HG02943 (cell line): ENCODE measurements at regions not wholly inside any gene's neighbourhood (a gene's known extent, or its start where the extent isn't known, plus 50 kb on each side); places are given as distances from the start of the nearest gene placed in this dataset.
"Not testable (repeated sequence)": the region's sequence is repeated elsewhere in the genome, so short reads cannot be mapped to it uniquely, and the experiment has no call there.

Experiments used
- ATAC-seq: cut with Tn5 transposase; IDR thresholded peaks from one replicate; pipeline ENCODE4 v1.9.1; 2021; ENCODE audit warnings: mild to moderate bottlenecking, low read depth, moderate library complexity; ENCODE audit not compliant: unreplicated experiment

DNA sequence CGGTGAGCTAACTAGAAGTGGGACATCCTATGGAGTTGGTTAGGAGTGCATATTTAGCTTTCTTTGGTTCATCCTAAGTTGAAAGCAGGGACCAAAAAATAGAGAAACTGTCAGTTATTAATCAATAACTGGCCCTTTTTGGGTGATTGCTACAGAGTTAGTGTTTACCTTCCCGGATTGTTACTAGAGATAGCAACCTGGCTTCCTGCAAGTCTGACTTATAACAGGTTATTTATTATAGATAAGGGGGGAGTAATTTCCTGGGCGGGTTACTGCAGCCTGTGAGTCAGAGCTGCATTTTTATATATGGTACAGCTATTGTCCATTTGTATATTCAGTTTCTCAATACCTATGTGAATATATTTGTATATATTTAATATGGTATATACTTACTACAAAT lies 522.0 kb downstream of the MFSD1 start:
- no peak for ATAC-seq

- ATAC-seq = no peak
Measured at GRCh38 chr3:159326998-159327397, 525.1 kb downstream of the MFSD1 start.

- ATAC-seq = no peak
Measured at GRCh38 chr3:159332535-159333099, 530.8 kb downstream of the MFSD1 start.

DNA sequence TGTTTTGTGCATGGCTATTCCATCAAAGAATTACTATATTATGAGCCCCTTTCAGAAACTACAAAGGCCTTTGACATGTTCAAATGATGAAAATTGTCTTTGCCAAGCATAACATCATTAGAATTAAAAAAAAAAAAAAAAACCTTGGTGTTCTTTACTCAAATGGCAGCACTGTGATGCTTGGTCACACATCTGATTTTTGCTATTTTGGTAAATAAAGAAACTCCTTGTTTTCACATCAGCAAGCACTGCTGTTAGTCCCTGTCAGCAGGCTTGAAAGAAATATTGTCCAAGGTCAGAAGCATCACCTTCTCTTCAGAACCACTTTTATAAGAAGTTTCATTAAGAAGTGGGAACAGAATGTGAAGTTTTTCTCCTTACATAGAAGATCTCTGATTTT lies 537.3 kb downstream of the MFSD1 start:
- ATAC-seq = no peak

DNA sequence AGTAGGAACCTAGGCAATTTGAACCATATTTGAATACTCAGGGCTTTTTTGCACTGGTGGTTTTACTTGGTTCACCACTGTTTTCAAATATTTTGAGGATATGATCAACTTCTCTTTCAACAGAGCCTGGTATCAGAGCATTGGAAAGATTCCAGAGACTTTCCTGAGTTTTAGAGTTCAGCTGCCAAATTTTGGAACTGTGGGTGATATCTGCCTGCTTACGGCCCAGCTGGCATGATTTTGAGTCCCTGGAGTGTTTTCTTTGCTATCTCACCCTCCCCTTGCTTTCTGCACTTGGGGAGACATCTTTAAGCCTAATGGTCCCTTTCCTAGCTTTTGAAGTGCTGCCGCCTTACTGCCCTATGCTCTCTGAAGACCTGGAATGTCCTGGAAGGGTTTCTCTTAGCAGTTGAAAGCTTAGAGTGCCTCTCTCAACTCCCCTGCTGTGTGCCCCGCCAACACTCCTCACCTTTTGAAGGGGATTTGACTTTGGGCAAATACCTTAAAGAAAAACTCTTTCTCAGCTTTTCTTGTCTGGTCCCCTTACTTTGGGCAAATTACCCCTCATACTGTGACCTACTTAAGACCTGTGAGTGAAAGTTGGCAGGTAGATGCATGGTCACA lies 539.1 kb downstream of the MFSD1 start:
- ATAC-seq = no peak

DNA sequence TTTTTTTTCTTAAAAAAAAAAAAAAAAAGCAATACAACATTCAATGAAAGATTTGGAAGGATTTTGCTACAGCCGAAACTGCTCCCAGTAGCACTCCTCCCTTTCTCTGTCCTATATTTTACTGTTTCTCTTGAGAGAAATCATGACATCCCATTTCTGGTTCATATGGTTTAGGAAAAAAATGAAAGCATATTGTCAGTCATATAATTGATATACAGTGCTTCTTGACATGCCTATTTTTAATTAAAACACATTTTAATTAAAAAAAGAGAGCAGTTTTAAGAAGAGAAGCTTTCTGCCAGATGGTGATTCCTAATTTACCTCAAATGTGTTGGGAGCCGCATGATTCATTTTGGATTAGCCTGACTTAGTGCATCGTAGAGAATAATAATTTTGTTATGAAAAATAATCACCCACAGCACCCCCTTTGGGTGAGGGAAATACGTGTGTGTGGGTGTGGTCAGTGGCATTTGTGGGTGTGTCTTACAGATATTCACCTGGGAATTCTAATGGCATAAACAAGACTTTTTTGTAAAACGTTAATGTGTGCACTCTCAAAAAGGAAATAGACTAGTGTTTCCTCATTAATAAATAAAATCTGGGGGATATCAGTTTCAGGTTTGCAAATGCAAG lies 544.5 kb downstream of the MFSD1 start:
- ATAC-seq = no peak

DNA sequence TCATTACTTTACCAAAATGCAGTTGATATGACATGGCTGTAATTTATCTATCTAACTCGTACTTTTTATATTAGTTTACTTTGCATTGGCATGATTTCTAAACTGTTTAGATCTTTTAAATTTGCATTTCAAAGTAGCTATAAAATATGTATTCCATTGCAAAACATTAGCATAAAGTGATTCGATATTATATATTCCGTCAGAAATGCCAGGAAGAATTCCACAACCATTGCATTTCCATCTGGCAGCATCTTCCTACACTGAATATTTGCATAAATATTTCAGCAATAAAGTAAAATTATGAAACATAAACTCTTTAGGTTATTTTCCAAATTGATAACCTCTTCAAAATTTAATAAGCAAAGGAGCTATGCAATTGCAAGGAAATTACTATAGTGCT lies 546.6 kb downstream of the MFSD1 start:
- ATAC-seq = no peak

- ATAC-seq = no peak
Measured at GRCh38 chr3:159356606-159357005, 554.8 kb downstream of the MFSD1 start.

- no peak for ATAC-seq
Measured at GRCh38 chr3:159364511-159364910, 562.7 kb downstream of the MFSD1 start.

GRCh38 chr3:159366476-159366875 lies 564.6 kb downstream of the MFSD1 start:
- no peak for ATAC-seq

DNA sequence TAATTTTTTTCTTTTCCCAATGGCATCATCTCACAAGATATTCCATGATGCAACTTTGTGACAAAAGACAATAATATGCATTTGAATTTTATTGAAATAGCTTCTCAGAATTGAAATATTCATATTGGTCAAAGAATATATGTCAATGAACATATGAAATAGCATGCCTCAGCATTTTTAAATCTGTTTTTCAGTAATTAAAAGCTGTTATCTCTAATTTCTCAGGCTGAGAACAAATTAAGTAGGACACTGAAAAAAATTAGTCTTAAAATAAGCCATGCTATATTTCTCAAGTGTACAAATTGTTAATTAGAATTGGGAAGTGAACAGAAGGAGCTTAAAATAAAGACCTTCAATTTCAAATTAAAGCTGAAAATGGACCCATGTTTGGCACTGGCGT lies 570.1 kb downstream of the MFSD1 start:
- ATAC-seq = no peak

- no peak for ATAC-seq
Measured at GRCh38 chr3:159378396-159379194, 576.7 kb downstream of the MFSD1 start.

- no peak for ATAC-seq
Measured at GRCh38 chr3:159380891-159381290, 579.0 kb downstream of the MFSD1 start.

DNA sequence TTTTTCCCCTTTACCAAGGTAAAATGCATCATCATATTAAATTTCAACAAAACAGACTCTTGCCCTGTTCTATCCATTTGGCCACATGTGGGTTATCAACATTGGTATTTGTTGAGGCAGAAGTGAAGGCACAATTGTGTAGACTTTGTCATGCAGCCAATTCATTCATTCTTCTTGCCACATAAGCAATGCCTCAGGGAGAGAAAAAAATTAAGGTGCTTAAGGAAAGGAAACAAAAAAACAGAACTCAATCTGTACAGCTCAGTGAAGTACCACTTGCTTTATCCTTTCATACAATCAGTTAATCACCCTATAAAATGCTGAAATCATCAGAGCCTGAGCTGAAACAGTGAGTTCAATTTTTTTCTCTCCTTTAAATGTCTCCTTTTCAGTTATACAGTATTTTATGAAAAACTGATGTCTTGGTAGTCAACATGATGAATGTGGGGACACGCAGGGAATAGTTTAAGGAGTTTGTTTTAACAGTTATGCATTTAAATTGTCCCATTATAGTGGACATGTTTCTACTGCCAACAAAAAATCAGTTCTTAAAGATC lies 588.9 kb downstream of the MFSD1 start:
- no peak for ATAC-seq

GRCh38 chr3:159397683-159398082 lies 591.0 kb upstream of the IL12A start:
- not testable (repeated sequence) for ATAC-seq

DNA sequence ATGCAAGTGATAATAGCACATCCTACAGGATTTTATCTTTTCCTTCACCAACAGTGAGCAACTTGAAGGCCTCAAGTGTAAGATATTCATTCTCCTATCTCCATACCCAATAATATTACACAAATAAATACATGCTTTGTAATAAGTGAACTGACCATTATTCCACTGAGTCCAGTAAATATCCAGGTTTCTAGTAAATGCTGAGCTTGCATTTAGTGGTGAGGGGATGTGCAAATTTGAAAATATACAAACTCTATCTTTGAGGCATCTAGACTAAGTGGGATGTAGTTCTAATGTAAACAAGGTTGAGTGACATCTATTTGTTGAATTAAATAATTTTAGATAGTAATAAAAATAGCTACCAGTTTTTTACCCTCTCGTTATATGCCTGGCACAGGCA lies 587.6 kb upstream of the IL12A start:
- no peak for ATAC-seq

DNA sequence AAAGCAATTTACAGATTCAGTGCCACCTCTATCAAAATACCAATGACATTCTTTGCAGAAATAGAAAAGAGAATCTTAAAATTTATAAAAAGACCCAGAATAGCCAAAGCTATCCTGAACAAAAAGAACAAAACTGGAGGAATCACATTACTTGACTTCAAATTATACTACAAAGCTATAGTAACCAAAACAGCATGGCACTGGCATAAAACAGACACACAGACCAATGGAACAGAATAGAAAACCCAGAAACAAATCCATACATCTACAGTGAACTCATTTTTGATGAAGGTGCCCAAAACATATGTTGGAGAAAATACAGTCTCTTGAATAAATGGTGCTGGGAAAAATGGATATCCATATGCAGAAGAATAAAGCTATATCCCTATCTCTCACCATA lies 578.9 kb upstream of the IL12A start:
- ATAC-seq = not testable (repeated sequence)

DNA sequence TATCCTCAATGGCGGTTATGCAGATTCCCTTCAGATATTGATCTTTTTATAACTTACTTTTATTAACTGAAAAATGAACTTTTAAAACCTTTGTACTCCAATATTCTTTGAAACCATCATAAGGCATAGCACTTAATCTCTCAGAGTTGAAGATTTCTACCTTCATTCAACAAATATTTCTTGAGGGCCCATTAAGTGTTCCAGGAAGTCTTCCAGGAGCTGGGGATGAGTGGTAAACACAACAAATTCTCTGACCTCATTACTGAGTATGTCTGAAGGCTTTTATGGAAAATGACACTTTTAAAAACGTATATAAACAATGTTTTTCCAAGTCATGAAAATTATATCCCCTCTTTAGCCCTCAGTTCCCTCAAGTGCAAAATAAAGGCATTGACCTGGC lies 575.3 kb upstream of the IL12A start:
- ATAC-seq = no peak

DNA sequence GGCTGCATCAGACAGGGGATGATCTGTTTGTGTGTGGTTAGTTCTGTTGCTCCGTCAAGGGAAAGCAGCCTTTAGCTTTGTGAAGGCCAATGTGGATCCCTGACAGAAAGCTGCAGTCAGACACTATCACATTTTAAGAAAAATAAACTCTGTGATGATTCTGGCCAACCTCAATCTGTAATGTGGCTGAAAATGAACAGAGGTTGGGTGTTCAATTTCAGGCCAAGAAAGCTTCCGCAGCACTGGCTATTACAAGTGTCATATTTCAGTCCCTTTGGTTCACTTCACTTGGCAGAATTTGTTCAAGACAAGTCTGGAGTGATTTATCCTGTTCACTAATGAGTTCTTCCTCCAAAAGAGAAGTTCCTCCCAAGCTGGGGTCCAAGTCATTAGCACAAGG lies 571.8 kb upstream of the IL12A start:
- no peak for ATAC-seq

DNA sequence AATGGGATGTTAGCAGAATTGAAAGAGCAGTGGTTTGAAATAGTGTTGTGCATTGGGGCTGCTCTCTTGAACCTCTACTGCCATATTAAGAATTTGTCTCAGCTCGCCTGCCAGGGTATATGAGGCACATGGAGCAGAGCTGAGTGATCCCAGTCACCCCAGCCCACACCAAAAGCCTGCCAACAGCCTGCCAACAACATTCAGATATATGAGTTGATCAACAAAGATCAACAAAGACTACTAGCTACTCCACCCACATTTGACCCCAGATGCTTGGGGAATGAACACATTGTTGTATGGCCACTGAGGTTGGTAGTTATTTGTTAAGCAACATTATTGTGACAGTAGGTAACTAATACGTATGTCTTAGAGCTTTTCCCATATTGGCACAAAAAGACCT lies 570.9 kb upstream of the IL12A start:
- no peak for ATAC-seq
